Endodermal cell (in vitro differentiated cells): ENCODE measurements at regions not wholly inside any gene's neighbourhood (a gene's known extent, or its start where the extent isn't known, plus 50 kb on each side); places are given as distances from the start of the nearest gene placed in this dataset.

Source experiments
- DNase-seq: peaks from one replicate; pipeline ENCODE4 v3.0.0-alpha.2; 2017
- H3K27ac ChIP-seq: 2 replicates; pipeline ENCODE4 v1.5.1; 2013; ENCODE audit warnings: mild to moderate bottlenecking, low read depth, low read length, moderate library complexity
- H3K27me3 ChIP-seq: 2 replicates; pipeline ENCODE4 v1.6.1; 2013; ENCODE audit warnings: mild to moderate bottlenecking, low read length, moderate library complexity; ENCODE audit not compliant: insufficient read depth, control insufficient read depth, poor library complexity, severe bottlenecking
- H3K36me3 ChIP-seq: 2 replicates; pipeline ENCODE4 v1.7.0; 2013; ENCODE audit warnings: mild to moderate bottlenecking, low read length, moderate library complexity; ENCODE audit not compliant: control insufficient read depth, insufficient read depth
- H3K4me1 ChIP-seq: one replicate; pipeline ENCODE4 v1.7.0; 2013; ENCODE audit warnings: low read length; ENCODE audit not compliant: control insufficient read depth, insufficient read depth
- H3K4me3 ChIP-seq: 2 replicates; pipeline ENCODE4 v1.5.1; 2013; ENCODE audit warnings: mild to moderate bottlenecking, low read length, moderate library complexity
- H3K9ac ChIP-seq: 2 replicates; pipeline ENCODE4 v1.6.1; 2013; ENCODE audit warnings: mild to moderate bottlenecking, low read length, moderate library complexity; ENCODE audit not compliant: poor library complexity, severe bottlenecking; ENCODE audit errors: extremely low read depth
- H3K9me3 ChIP-seq: 2 replicates; pipeline ENCODE4 v1.6.1; 2013; ENCODE audit warnings: mild to moderate bottlenecking, low read length, moderate library complexity; ENCODE audit not compliant: control insufficient read depth
- H3K27ac Mint-ChIP-seq: 2 replicates; pipeline ENCODE4 v1.8.0; 2020; ENCODE audit warnings: mixed read lengths
- H3K27me3 Mint-ChIP-seq: 2 replicates; pipeline ENCODE4 v1.8.0; 2021; ENCODE audit warnings: mild to moderate bottlenecking, mixed read lengths; ENCODE audit not compliant: insufficient read depth
- H3K36me3 Mint-ChIP-seq: 2 replicates; pipeline ENCODE4 v1.8.0; 2020; ENCODE audit warnings: low read depth, mixed read lengths
- H3K4me1 Mint-ChIP-seq: 2 replicates; pipeline ENCODE4 v1.8.0; 2020; ENCODE audit warnings: mixed read lengths
- H3K4me3 Mint-ChIP-seq: 2 replicates; pipeline ENCODE4 v1.8.0; 2020; ENCODE audit warnings: mild to moderate bottlenecking, moderate library complexity, mixed read lengths
- H3K9me3 Mint-ChIP-seq: 2 replicates; pipeline ENCODE4 v1.8.0; 2020; ENCODE audit warnings: mild to moderate bottlenecking, mixed read lengths
- WGBS, 2 experiments: methylation state at CpG; one replicate each; pipeline versions ENCODE4 v1.1.5 to v1.1.7; 2013; ENCODE audit warnings: missing lambda C conversion rate in 2 of 2, mixed read lengths in 1 of 2; ENCODE audit not compliant: insufficient coverage in 1 of 2, insufficient read length in 1 of 2; 5-methylcytosine and 5-hydroxymethylcytosine counted together
- TF ChIP-seq, protein P1 (sequence below): fragments of 200-600 bp; sonication (generic); conservative IDR thresholded peaks from 2 replicates; pipeline ENCODE4 v1.5.0; 2021; ENCODE audit warnings: antibody characterized with exemption, mild to moderate bottlenecking

GRCh38 chr1:217027403-217028080, 304.3 kb upstream of the ESRRG start:
- H3K27me3 ChIP-seq, result no peaks in the 10 kb centered on the region
- Mint-ChIP-seq H3K36me3 (no peaks in the 10 kb centered on the region), H3K9me3 (no peaks in the 10 kb centered on the region), H3K27ac (no peak overlapping the region), H3K27me3 (no peaks in the 10 kb centered on the region), H3K4me3 (no peak overlapping the region), H3K4me1 (peaks cover 1% of the 10 kb centered on the region)
- 93 to 100% methylated on average over 2 to 3 of the region's 4 CpGs for WGBS, 2 experiments
- no peaks in the 10 kb centered on the region for H3K36me3 ChIP-seq
- no peaks in the 10 kb centered on the region for H3K9me3 ChIP-seq
- H3K4me3 ChIP-seq, result no peak overlapping the region
- no peaks in the 10 kb centered on the region for H3K4me1 ChIP-seq
- no peak overlapping the region for H3K27ac ChIP-seq
- no peak overlapping the region for H3K9ac ChIP-seq
- TF ChIP-seq, protein P1, sequence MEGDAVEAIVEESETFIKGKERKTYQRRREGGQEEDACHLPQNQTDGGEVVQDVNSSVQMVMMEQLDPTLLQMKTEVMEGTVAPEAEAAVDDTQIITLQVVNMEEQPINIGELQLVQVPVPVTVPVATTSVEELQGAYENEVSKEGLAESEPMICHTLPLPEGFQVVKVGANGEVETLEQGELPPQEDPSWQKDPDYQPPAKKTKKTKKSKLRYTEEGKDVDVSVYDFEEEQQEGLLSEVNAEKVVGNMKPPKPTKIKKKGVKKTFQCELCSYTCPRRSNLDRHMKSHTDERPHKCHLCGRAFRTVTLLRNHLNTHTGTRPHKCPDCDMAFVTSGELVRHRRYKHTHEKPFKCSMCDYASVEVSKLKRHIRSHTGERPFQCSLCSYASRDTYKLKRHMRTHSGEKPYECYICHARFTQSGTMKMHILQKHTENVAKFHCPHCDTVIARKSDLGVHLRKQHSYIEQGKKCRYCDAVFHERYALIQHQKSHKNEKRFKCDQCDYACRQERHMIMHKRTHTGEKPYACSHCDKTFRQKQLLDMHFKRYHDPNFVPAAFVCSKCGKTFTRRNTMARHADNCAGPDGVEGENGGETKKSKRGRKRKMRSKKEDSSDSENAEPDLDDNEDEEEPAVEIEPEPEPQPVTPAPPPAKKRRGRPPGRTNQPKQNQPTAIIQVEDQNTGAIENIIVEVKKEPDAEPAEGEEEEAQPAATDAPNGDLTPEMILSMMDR, result no peak
- DNase-seq, result no peak

GRCh38 chr1:217026531-217026930, 303.3 kb upstream of the ESRRG start:
- H3K9me3 ChIP-seq, result no peaks in the 10 kb centered on the region
- no peaks in the 10 kb centered on the region for H3K4me1 ChIP-seq
- Mint-ChIP-seq H3K27ac (no peak overlapping the region), H3K4me1 (peaks cover 1% of the 10 kb centered on the region), H3K27me3 (no peaks in the 10 kb centered on the region), H3K36me3 (no peaks in the 10 kb centered on the region), H3K9me3 (no peaks in the 10 kb centered on the region), H3K4me3 (no peak overlapping the region)
- no peaks in the 10 kb centered on the region for H3K36me3 ChIP-seq
- WGBS, 2 experiments, result 100% methylated on average over 1 of the region's 2 CpGs; no CpG with 5 or more reads in 1 of the 2 experiments
- DNase-seq, result no peak
- TF ChIP-seq, protein P1, result no peak
- no peak overlapping the region for H3K4me3 ChIP-seq
- no peak overlapping the region for H3K27ac ChIP-seq
- H3K27me3 ChIP-seq, result no peaks in the 10 kb centered on the region
- H3K9ac ChIP-seq, result no peak overlapping the region

- H3K27ac Mint-ChIP-seq, result no peak overlapping the region
- H3K4me3 Mint-ChIP-seq, result no peak overlapping the region
- Histone ChIP-seq H3K4me3 (no peak overlapping the region), H3K4me1 (no peaks in the 10 kb centered on the region), H3K9ac (no peak overlapping the region), H3K27ac (no peak overlapping the region), H3K36me3 (no peaks in the 10 kb centered on the region), H3K27me3 (no peaks in the 10 kb centered on the region), H3K9me3 (no peaks in the 10 kb centered on the region)
- H3K9me3 Mint-ChIP-seq, result no peaks in the 10 kb centered on the region
- no peak for DNase-seq
- H3K4me1 Mint-ChIP-seq, result peaks cover 1% of the 10 kb centered on the region
- no peaks in the 10 kb centered on the region for H3K27me3 Mint-ChIP-seq
- TF ChIP-seq, protein P1, result no peak
- H3K36me3 Mint-ChIP-seq, result no peaks in the 10 kb centered on the region
Observed at GRCh38 chr1:217025381-217025780, 302.2 kb upstream of the ESRRG start.
